T1000 (cell line): ENCODE measurements at regions not wholly inside any gene's neighbourhood (a gene's known extent, or its start where the extent isn't known, plus 50 kb on each side); places are given as distances from the start of the nearest gene placed in this dataset.
"Not testable (repeated sequence)": the region's sequence is repeated elsewhere in the genome, so short reads cannot be mapped to it uniquely, and the experiment has no call there.

Experiments used
- DNase-seq: peaks from one replicate; lab custom pipeline; 2025; ENCODE audit warnings: mixed read lengths; lab: John Stamatoyannopoulos, UW

GRCh38 chr6:159642995-159643394 lies 50.0 kb downstream of the SOD2 start:
- DNase-seq = no peak

DNA sequence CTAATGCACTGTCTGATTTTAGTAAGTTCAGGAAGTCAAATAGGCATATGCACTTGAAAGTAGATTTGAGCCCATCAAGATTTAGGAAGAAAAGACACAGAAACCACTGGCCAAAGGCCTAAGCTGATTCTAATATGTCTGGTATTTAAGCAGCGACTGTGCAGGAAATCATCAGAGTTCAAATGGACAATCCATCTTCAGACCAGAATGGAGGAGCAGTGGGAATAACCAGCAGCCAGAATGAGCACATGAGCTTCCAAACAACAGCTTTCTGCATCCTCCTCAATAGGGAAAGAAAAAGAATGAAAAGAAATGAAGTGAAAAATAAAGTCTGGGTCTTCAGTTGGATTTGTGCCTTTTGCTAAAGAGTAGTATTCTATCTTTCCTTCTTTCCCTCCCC lies 50.6 kb downstream of the SOD2 start:
- no peak for DNase-seq

DNA sequence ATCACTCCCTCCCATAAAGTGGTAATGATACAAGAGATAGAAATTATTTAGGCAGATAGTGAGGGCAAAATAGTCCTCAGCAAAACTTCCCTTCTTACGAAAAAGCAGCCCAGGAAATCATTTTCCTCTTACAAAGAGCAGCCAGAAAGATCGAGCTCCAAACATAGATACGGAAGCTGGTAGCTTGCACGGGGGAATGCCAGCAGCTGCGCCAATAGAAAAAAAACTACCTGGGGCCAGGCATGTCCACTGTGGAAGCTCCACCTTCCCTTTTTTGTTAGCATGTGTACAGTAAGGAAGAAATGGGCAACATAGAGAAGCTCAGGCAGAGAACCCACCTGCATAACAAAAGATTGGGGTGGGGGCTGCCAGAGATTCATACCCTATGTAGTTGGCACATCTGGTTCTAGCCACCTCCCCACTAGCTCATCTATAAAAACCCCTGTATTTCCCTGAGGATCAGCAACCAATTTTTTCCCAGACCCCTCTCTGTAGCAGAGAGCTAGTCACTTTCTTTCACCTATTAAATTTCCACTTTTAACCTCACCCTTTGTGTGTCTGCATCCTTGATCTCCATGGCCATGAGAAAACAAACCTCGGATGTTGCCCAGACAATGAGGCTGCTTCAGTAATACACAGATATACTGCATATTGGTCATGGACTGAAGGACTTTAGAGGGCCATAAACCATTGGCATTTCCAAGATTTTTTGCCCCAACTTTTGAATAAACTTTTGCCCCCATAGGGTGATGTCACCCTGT lies 52.1 kb downstream of the SOD2 start:
- DNase-seq = no peak

GRCh38 chr6:159640322-159640721 lies 52.7 kb downstream of the SOD2 start:
- no peak for DNase-seq

DNA sequence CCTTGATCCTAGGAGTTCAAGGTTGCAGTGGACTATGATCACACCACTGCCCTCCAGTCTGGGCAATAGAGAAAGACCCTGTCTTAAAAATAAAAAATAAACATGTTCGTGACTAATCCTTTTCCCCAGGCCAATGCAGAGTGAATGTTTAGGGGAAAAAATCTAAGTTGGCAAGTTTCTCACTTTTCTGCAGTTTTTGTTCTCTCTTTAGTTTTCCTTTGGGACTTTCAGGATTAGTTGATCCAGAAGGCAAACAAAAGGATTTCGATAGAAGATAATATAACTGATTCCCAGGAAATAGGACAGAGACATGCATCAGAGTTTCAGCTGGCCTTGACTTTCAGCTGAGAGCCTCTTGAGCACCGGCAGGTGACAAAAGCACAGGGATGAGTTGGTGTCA lies 53.3 kb downstream of the SOD2 start:
- no peak for DNase-seq

- no peak for DNase-seq
Measured at GRCh38 chr6:159633196-159633595, 59.8 kb downstream of the SOD2 start.

DNA sequence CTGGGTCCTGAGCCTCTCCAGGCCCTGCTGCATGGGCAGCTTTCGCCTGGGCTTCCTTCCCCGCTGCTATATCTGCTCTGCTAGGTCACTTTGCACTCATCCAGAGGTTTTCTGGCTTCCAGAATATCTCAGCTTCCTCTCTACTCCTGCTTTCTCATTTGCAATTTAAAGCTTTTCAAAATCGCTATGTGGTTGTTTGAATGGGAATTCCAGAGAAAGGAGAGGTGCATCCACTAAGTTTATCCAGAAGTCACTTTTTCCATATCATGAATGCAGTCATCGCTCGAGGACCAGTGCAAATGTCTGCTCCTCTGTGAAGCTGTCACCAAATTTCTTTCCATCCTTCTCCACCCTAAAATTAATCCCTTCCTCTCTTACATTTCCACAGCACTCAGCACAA lies 61.2 kb downstream of the SOD2 start:
- no peak for DNase-seq

DNA sequence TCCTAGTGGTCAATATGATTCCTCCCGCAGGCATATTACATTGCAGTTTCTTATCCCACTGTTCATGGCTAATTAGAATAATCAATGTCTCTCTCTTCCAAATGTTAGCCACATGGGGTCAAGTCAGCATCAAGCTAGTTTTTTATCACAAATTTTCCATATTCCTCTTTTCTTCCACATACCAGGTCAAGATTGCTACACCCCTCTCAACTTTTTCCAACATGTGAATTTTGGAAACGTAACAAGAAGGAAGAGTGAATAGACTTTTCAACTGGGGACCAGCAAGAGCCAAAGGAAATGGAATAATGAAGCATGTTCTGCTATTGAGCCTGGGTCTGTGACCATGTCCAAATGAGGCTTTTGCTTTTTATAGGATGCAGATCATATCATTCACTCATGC lies 65.1 kb downstream of the SOD2 start:
- DNase-seq = no peak

- DNase-seq = not testable (repeated sequence)
Measured at GRCh38 chr6:159626506-159626905, 66.5 kb downstream of the SOD2 start.

- no peak for DNase-seq
Measured at GRCh38 chr6:159623156-159623555, 69.9 kb downstream of the SOD2 start.

GRCh38 chr6:159620947-159621346 lies 72.1 kb downstream of the SOD2 start:
- DNase-seq = no peak

- no peak for DNase-seq
Measured at GRCh38 chr6:159617444-159617843, 75.6 kb downstream of the SOD2 start.

- no peak for DNase-seq
Measured at GRCh38 chr6:159616456-159616855, 76.6 kb downstream of the SOD2 start.

- no peak for DNase-seq
Measured at GRCh38 chr6:159615918-159616317, 77.1 kb downstream of the SOD2 start.

- no peak for DNase-seq
Measured at GRCh38 chr6:159610881-159611280, 82.2 kb downstream of the SOD2 start.

GRCh38 chr6:159609652-159610178 lies 83.3 kb downstream of the SOD2 start:
- no peak for DNase-seq

DNA sequence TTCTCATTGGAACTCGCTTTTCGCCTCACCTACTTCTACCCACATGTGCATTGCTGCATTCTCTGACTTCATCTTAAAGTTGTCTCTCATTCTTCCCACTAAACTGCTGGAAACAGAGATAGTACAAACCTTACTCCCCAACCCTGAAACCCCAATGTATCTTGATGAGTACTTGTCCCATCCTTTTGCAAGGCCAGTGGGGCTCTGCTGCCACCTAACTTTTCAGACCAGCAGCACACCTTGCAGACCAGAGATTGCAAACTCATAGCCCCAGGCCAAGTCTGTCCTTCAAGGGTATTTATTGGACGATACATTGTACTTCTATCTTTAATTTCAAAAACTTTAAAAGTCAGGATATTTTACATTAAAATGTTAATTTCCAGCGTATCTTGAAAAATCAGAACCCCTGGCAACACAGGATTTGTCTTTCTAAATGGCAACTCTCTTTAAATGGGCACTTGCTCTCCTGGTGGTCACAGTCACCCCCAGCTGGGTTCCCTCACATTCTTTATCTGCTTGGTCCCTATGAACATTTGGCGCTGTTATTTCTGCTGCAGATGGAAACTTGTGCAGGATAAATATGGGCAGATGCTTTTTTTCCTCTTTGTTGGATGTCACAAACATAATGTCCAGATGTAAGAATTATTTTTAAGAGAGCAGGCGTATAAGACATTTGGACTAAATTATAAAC lies 83.9 kb downstream of the SOD2 start:
- DNase-seq = no peak

- no peak for DNase-seq
Measured at GRCh38 chr6:159606786-159607185, 86.3 kb downstream of the SOD2 start.

DNA sequence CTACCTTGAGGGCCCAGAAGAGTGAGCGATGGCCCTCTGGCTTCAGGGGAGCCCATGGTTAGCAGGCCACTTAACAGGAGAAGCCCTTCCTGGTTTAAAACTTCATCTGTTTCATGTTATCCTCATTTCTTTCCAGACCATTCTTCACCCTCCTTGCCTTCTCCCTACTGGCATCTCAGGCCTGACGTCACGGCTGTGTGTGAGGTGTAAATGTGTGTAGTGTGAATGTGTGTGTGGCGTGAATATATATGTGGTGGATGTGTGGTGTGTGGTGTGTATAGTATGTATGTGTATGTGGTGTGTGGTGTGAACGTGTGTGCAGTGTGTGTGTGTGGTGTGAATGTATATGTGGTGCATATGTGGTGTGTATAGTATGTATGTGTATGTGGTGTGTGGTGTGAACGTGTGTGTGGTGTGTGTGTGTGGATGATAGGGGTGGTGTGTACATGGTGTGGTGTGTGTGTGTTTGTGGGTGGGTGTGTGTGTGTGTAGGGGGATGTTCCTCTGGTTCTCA lies 88.5 kb downstream of the SOD2 start:
- DNase-seq = no peak

GRCh38 chr6:159602431-159603041 lies 90.5 kb downstream of the SOD2 start:
- DNase-seq = no peak

DNA sequence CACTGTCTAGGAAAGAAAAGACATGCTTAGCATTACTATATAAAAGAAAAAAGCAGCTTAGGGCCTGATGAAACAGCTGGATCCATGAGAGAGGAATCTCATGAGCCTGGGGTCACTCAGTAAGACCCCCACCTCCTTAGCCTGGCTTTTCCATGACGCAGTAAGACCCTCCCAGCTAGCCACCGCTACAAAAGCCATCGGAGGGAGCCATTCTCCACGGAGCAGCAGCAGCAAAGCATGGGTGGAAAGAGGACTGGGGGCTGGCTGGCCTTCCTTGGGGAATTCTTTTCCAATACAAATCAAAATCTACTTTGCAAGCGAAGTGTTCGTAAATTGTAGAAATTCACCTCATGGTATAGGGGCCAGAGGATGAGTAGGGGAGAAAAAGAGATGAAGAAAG lies 91.8 kb downstream of the SOD2 start:
- no peak for DNase-seq

DNA sequence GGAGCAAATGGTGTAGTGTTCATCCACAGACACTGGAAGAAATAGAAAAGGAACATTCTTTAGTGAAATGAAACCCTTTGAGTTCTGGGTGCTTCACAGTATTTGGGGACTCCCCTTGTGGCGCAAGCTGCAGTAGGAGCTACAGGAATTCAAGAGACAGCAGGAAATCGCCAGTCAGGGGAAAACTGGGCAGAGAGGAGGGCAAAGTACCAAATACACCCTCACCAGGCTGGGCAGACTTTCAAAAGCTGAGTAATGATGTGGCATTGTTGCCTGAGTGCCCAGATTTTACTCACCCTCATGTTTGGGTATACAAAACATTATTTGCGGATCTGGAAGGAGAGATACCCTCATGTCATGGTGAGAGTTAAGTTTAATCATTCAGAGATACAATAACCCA lies 97.9 kb downstream of the SOD2 start:
- DNase-seq = peak; percentile 65

GRCh38 chr6:159594750-159595117 lies 98.3 kb downstream of the SOD2 start:
- no peak for DNase-seq
